PC-9 (cell line): ENCODE measurements at regions not wholly inside any gene's neighbourhood (a gene's known extent, or its start where the extent isn't known, plus 50 kb on each side); places are given as distances from the start of the nearest gene placed in this dataset.

ENCODE experiments used
- BruUV-seq: library from RNA; stranded (reverse); fragments of 400-500 nt; replicated peaks from 2 replicates; lab custom pipeline; 2021; lab: Mats Ljungman, UMichigan
- CTCF ChIA-PET: fragments of 300-600 bp; sonication (Branson Sonifier 250); formaldehyde crosslinking; loops from one replicate; lab custom pipeline; 2022; ENCODE audit warnings: antibody characterized with exemption; lab: Charles Lee
- POLR2A ChIA-PET: fragments of 300-600 bp; sonication (Branson Sonifier 250); formaldehyde crosslinking; loops from one replicate; lab custom pipeline; 2022; ENCODE audit warnings: antibody characterized with exemption; ENCODE audit not compliant: unreplicated experiment; lab: Charles Lee
- DNase-seq, 2 experiments: peaks; one replicate each; pipeline versions ENCODE4 v3.0.0 to v3.0.0-alpha.2; 2015 to 2022; ENCODE audit warnings: mixed read lengths in 1 of 2
- H2AFZ ChIP-seq: fragments of 200-600 bp; sonication (generic); 2 replicates; pipeline ENCODE4 v1.8.1; 2017; ENCODE audit warnings: antibody characterized with exemption
- H3F3A ChIP-seq: fragments of 200-600 bp; sonication (generic); 2 replicates; pipeline ENCODE4 v1.8.1; 2017; ENCODE audit warnings: antibody characterized with exemption, mild to moderate bottlenecking, low read depth; ENCODE audit not compliant: insufficient read depth
- H3K27ac ChIP-seq: fragments of 200-600 bp; sonication (generic); 2 replicates; pipeline ENCODE4 v1.6.1; 2016; ENCODE audit warnings: mixed run types
- H3K27me3 ChIP-seq: fragments of 200-600 bp; sonication (generic); 2 replicates; pipeline ENCODE4 v1.6.1; 2016; ENCODE audit warnings: low read depth, mixed run types; ENCODE audit not compliant: insufficient read depth
- H3K36me3 ChIP-seq: fragments of 200-600 bp; sonication (generic); 2 replicates; pipeline ENCODE4 v1.6.1; 2016; ENCODE audit warnings: low read depth, mixed run types
- H3K4me1 ChIP-seq: fragments of 200-600 bp; sonication (generic); replicated peaks from 2 replicates; pipeline ENCODE4 v1.6.1; 2016; ENCODE audit warnings: mixed run types; ENCODE audit not compliant: insufficient read depth
- H3K4me2 ChIP-seq: fragments of 200-600 bp; sonication (generic); 2 replicates; pipeline ENCODE4 v1.6.1; 2017; ENCODE audit warnings: mixed run types
- H3K4me3 ChIP-seq: fragments of 200-600 bp; sonication (generic); 2 replicates; pipeline ENCODE4 v1.6.1; 2016; ENCODE audit warnings: mixed run types
- H3K79me2 ChIP-seq: fragments of 200-600 bp; sonication (generic); 2 replicates; pipeline ENCODE4 v1.6.1; 2017; ENCODE audit warnings: low read depth, mixed run types
- H3K9me2 ChIP-seq: fragments of 200-600 bp; sonication (generic); 2 replicates; pipeline ENCODE4 v1.8.1; 2017; ENCODE audit warnings: mild to moderate bottlenecking; ENCODE audit not compliant: insufficient read depth
- H3K9me3 ChIP-seq: fragments of 200-600 bp; sonication (generic); 2 replicates; pipeline ENCODE4 v1.8.1; 2016; ENCODE audit warnings: low read depth; ENCODE audit not compliant: insufficient read depth
- H4K20me1 ChIP-seq: fragments of 200-600 bp; sonication (generic); 2 replicates; pipeline ENCODE4 v1.8.1; 2017; ENCODE audit not compliant: insufficient read depth
- EZH2 ChIP-seq: fragments of 200-600 bp; sonication (generic); IDR thresholded peaks from 2 replicates; pipeline ENCODE4 v1.8.0; 2017; ENCODE audit warnings: antibody characterized with exemption, low read depth
- intact Hi-C: fragments of 100-400 bp; cut with micrococcal nuclease; formaldehyde crosslinking; loops from one replicate; pipeline ENCODE4 v1.10.0; 2022; ENCODE audit not compliant: unreplicated experiment
- TF ChIP-seq, protein P1 (sequence below): fragments of 200-600 bp; sonication (generic); conservative IDR thresholded peaks from 2 replicates; pipeline ENCODE4 v1.6.1; 2017; ENCODE audit warnings: mixed run types, antibody characterized with exemption, mild to moderate bottlenecking, moderate library complexity

DNA sequence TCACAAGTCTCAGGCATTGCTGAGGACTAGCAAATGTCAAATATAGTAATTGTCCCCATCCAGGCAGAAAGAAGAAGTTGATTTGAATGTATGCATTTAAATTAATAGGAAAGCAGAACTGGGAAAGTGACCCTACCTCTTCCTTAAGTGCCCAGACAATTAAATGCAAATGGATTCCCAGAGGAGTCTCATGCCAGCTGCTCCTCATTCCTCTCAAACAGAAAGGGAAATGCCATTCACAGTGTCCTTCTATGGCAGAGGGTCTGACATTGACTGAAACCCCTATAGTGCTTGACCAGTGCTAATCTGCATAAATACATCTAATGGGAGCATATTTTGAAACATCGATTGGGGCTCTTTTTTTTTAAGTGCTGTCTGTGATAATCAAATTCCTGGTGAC is 292.4 kb upstream of the SEL1L start:
- no TSS peak for BruUV-seq
- POLR2A ChIA-PET, result no interaction called here

DNA sequence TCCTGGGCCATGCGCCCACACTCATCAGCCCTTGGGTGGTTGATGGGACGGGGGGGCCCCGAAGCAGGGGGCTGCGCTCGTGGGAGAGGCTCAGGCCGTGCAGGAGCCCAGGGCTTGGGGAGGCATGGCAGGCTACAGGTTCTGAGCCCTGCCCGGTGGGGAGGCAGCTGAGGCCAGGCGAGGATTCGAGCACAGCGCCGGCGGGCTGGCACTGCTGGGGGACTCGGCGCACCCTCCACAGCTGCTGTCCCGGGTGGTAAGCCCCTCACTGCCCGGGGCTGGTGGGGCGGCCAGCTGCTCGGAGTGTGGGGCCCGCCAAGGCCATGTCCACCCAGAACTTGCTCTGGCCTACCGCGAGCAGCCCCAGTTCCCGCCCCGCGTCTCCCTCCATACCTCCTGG is 295.8 kb upstream of the SEL1L start:
- intact Hi-C loops, result no loop called here
- Histone ChIP-seq H2AFZ (no peak overlapping the region), H3K9me2 (no peaks in the 10 kb centered on the region), H3K36me3 (no peaks in the 10 kb centered on the region), H3K27me3 (no peaks in the 10 kb centered on the region), H3K4me1 (no peaks in the 10 kb centered on the region), H3F3A (no peaks in the 10 kb centered on the region), H4K20me1 (no peaks in the 10 kb centered on the region), H3K79me2 (no peaks in the 10 kb centered on the region), H3K9me3 (no peaks in the 10 kb centered on the region), H3K4me2 (no peak overlapping the region), H3K27ac (no peak overlapping the region), H3K4me3 (no peak overlapping the region)
- no peak for TF ChIP-seq EZH2
- TF ChIP-seq, protein P1, sequence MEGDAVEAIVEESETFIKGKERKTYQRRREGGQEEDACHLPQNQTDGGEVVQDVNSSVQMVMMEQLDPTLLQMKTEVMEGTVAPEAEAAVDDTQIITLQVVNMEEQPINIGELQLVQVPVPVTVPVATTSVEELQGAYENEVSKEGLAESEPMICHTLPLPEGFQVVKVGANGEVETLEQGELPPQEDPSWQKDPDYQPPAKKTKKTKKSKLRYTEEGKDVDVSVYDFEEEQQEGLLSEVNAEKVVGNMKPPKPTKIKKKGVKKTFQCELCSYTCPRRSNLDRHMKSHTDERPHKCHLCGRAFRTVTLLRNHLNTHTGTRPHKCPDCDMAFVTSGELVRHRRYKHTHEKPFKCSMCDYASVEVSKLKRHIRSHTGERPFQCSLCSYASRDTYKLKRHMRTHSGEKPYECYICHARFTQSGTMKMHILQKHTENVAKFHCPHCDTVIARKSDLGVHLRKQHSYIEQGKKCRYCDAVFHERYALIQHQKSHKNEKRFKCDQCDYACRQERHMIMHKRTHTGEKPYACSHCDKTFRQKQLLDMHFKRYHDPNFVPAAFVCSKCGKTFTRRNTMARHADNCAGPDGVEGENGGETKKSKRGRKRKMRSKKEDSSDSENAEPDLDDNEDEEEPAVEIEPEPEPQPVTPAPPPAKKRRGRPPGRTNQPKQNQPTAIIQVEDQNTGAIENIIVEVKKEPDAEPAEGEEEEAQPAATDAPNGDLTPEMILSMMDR, result no peak
- POLR2A ChIA-PET, result no interaction called here
- BruUV-seq, result no TSS peak
- DNase-seq, result no peak
- CTCF ChIA-PET, result no interaction called here

More for the DNA sequence above, 292.4 kb upstream of the SEL1L start:
- Histone ChIP-seq H3K27me3 (no peaks in the 10 kb centered on the region), H3K4me1 (no peaks in the 10 kb centered on the region), H3K9me2 (no peaks in the 10 kb centered on the region), H3K9me3 (no peaks in the 10 kb centered on the region), H3F3A (no peaks in the 10 kb centered on the region), H3K79me2 (no peaks in the 10 kb centered on the region), H2AFZ (no peak overlapping the region), H3K27ac (no peak overlapping the region), H4K20me1 (no peaks in the 10 kb centered on the region), H3K4me2 (no peak overlapping the region), H3K36me3 (no peaks in the 10 kb centered on the region), H3K4me3 (no peak overlapping the region)
- TF ChIP-seq, protein P1, result no peak
- no peak for TF ChIP-seq EZH2
- no peak for DNase-seq
- intact Hi-C loops, result no loop called here
- CTCF ChIA-PET, result no interaction called here

DNA sequence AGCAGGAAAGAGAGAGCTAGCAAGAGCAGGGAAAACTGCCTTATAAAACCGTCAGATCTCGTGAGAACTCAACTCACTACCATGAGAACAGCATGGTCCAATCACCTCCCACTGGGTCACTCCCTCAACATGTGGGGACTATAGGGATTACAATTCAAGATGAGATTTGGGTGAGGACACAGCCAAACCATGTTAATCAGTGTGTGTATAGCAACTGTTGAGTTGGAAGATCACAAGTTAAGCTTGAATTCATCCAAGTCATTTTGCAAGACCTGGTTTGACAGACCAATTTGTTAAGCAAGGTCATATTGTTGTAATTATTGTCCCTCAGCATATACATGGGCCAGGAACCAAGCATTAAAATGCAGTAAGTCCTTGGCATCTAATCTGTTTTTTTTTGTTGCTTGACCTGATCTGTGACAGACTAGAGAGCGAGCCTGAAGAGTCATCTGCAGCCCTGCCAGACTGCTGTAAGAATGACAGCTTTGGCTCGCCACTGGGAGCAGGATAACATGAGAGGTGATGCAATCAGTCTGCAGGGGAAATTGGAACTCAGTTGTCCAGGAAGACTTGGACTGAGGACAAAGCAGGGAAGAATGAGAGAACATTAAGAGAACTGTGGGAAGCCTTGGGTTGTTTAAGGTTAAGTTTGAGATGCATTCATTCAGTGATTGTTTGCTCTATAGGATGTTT is 297.6 kb upstream of the SEL1L start:
- Histone ChIP-seq H3K4me3 (no peak overlapping the region), H3K9me3 (no peaks in the 10 kb centered on the region), H3K36me3 (no peaks in the 10 kb centered on the region), H3K27ac (no peak overlapping the region), H3K9me2 (no peaks in the 10 kb centered on the region), H3K4me1 (no peaks in the 10 kb centered on the region), H3K27me3 (no peaks in the 10 kb centered on the region), H2AFZ (no peak overlapping the region), H4K20me1 (no peaks in the 10 kb centered on the region), H3F3A (no peaks in the 10 kb centered on the region), H3K79me2 (no peaks in the 10 kb centered on the region), H3K4me2 (no peak overlapping the region)
- POLR2A ChIA-PET, result no interaction called here
- no TSS peak for BruUV-seq
- DNase-seq, result no peak
- CTCF ChIA-PET, result no interaction called here
- intact Hi-C loops, result no loop called here
- TF ChIP-seq EZH2, result no peak
- TF ChIP-seq, protein P1, result no peak
